ENCODE measurements at regions not wholly inside any gene's neighbourhood (a gene's known extent, or its start where the extent isn't known, plus 50 kb on each side); places are given as distances from the start of the nearest gene placed in this dataset.

- H3K36me3 ChIP-seq (ENCODE audit: insufficient read depth, low read length): no peaks in the 10 kb centered on the region
- H3K9me3 ChIP-seq (ENCODE audit: low read depth, low read length): no peaks in the 10 kb centered on the region
- H3K27ac ChIP-seq: no peak overlapping the region
- no peak for DNase-seq (ENCODE audit: low read depth, low spot score)
- H3K4me3 ChIP-seq: no peak overlapping the region
- TF ChIP-seq EZH2 (IDR thresholded peaks at IDR 0.05) (no peak), POLR2AphosphoS5 (IDR thresholded peaks at IDR 0.05; ENCODE audit: borderline replicate concordance, low read depth, low read length) (no peak), FOXP2 (optimal IDR thresholded peaks at IDR 0.05; ENCODE audit: control extremely low read depth, extremely low read length, insufficient read depth) (no peak)
- no peak overlapping the region for H3K9ac ChIP-seq (ENCODE audit: insufficient read length)
Measured at GRCh38 chr4:181950372-181951127, 292.7 kb upstream of the TENM3 start.

- DNase-seq (ENCODE audit: low read depth, low spot score): no peak
- TF ChIP-seq FOXP2 (optimal IDR thresholded peaks at IDR 0.05; ENCODE audit: control extremely low read depth, extremely low read length, insufficient read depth): no peak
- no peak for TF ChIP-seq EZH2 (IDR thresholded peaks at IDR 0.05)
- Histone ChIP-seq H3K36me3 (ENCODE audit: insufficient read depth, low read length) (no peaks in the 10 kb centered on the region), H3K9me3 (ENCODE audit: low read depth, low read length) (no peaks in the 10 kb centered on the region), H3K9ac (ENCODE audit: insufficient read length) (no peak overlapping the region), H3K4me3 (no peak overlapping the region), H3K27ac (no peak overlapping the region)
Measured at GRCh38 chr4:181951265-181951664, 291.9 kb upstream of the TENM3 start.

GRCh38 chr4:181952478-181952877, 290.7 kb upstream of the TENM3 start:
- Histone ChIP-seq H3K9ac (ENCODE audit: insufficient read length) (no peak overlapping the region), H3K36me3 (ENCODE audit: insufficient read depth, low read length) (no peaks in the 10 kb centered on the region), H3K9me3 (ENCODE audit: low read depth, low read length) (no peaks in the 10 kb centered on the region), H3K4me3 (no peak overlapping the region), H3K27ac (no peak overlapping the region)
- no peak for DNase-seq (ENCODE audit: low read depth, low spot score)
- no peak for TF ChIP-seq EZH2 (IDR thresholded peaks at IDR 0.05)

GRCh38 chr4:181956512-181956911, 286.7 kb upstream of the TENM3 start:
- no peaks in the 10 kb centered on the region for H3K9me3 ChIP-seq (ENCODE audit: low read depth, low read length)
- DNase-seq (ENCODE audit: low read depth, low spot score): no peak
- H3K9ac ChIP-seq (ENCODE audit: insufficient read length): no peak overlapping the region
- TF ChIP-seq POLR2AphosphoS5 (IDR thresholded peaks at IDR 0.05; ENCODE audit: borderline replicate concordance, low read depth, low read length): no peak
- no peak for TF ChIP-seq EZH2 (IDR thresholded peaks at IDR 0.05)
- TF ChIP-seq FOXP2 (optimal IDR thresholded peaks at IDR 0.05; ENCODE audit: control extremely low read depth, extremely low read length, insufficient read depth): no peak
- H3K27ac ChIP-seq: no peak overlapping the region
- no peaks in the 10 kb centered on the region for H3K36me3 ChIP-seq (ENCODE audit: insufficient read depth, low read length)
- H3K4me3 ChIP-seq: no peak overlapping the region

GRCh38 chr4:181957088-181957487, 286.1 kb upstream of the TENM3 start:
- no peak for TF ChIP-seq EZH2 (IDR thresholded peaks at IDR 0.05)
- TF ChIP-seq POLR2AphosphoS5 (IDR thresholded peaks at IDR 0.05; ENCODE audit: borderline replicate concordance, low read depth, low read length): no peak
- TF ChIP-seq FOXP2 (optimal IDR thresholded peaks at IDR 0.05; ENCODE audit: control extremely low read depth, extremely low read length, insufficient read depth): no peak
- H3K36me3 ChIP-seq (ENCODE audit: insufficient read depth, low read length): no peaks in the 10 kb centered on the region
- no peak overlapping the region for H3K4me3 ChIP-seq
- no peak overlapping the region for H3K9ac ChIP-seq (ENCODE audit: insufficient read length)
- no peaks in the 10 kb centered on the region for H3K9me3 ChIP-seq (ENCODE audit: low read depth, low read length)
- no peak overlapping the region for H3K27ac ChIP-seq
- DNase-seq (ENCODE audit: low read depth, low spot score): no peak

- Histone ChIP-seq H3K27ac (no peak overlapping the region), H3K4me3 (no peak overlapping the region), H3K9ac (ENCODE audit: insufficient read length) (no peak overlapping the region), H3K36me3 (ENCODE audit: insufficient read depth, low read length) (no peaks in the 10 kb centered on the region), H3K9me3 (ENCODE audit: low read depth, low read length) (no peaks in the 10 kb centered on the region)
- DNase-seq (ENCODE audit: low read depth, low spot score): no peak
- TF ChIP-seq EZH2 (IDR thresholded peaks at IDR 0.05) (no peak), FOXP2 (optimal IDR thresholded peaks at IDR 0.05; ENCODE audit: control extremely low read depth, extremely low read length, insufficient read depth) (no peak), POLR2AphosphoS5 (IDR thresholded peaks at IDR 0.05; ENCODE audit: borderline replicate concordance, low read depth, low read length) (no peak)
Measured at GRCh38 chr4:181958446-181958845, 284.8 kb upstream of the TENM3 start.

GRCh38 chr4:181959121-181959520, 284.1 kb upstream of the TENM3 start:
- H3K9me3 ChIP-seq (ENCODE audit: low read depth, low read length): no peaks in the 10 kb centered on the region
- no peak for DNase-seq (ENCODE audit: low read depth, low spot score)
- no peak overlapping the region for H3K27ac ChIP-seq
- H3K4me3 ChIP-seq: no peak overlapping the region
- no peak for TF ChIP-seq FOXP2 (optimal IDR thresholded peaks at IDR 0.05; ENCODE audit: control extremely low read depth, extremely low read length, insufficient read depth)
- no peak for TF ChIP-seq POLR2AphosphoS5 (IDR thresholded peaks at IDR 0.05; ENCODE audit: borderline replicate concordance, low read depth, low read length)
- TF ChIP-seq EZH2 (IDR thresholded peaks at IDR 0.05): no peak
- no peak overlapping the region for H3K9ac ChIP-seq (ENCODE audit: insufficient read length)
- H3K36me3 ChIP-seq (ENCODE audit: insufficient read depth, low read length): no peaks in the 10 kb centered on the region

GRCh38 chr4:181960384-181960783, 282.8 kb upstream of the TENM3 start:
- TF ChIP-seq FOXP2 (optimal IDR thresholded peaks at IDR 0.05; ENCODE audit: control extremely low read depth, extremely low read length, insufficient read depth): no peak
- no peak for TF ChIP-seq POLR2AphosphoS5 (IDR thresholded peaks at IDR 0.05; ENCODE audit: borderline replicate concordance, low read depth, low read length)
- TF ChIP-seq EZH2 (IDR thresholded peaks at IDR 0.05): no peak
- Histone ChIP-seq H3K4me3 (no peak overlapping the region), H3K36me3 (ENCODE audit: insufficient read depth, low read length) (no peaks in the 10 kb centered on the region), H3K9me3 (ENCODE audit: low read depth, low read length) (no peaks in the 10 kb centered on the region), H3K27ac (no peak overlapping the region), H3K9ac (ENCODE audit: insufficient read length) (no peak overlapping the region)
- DNase-seq (ENCODE audit: low read depth, low spot score): no peak

- Histone ChIP-seq H3K9ac (ENCODE audit: insufficient read length) (no peak overlapping the region), H3K36me3 (ENCODE audit: insufficient read depth, low read length) (no peaks in the 10 kb centered on the region), H3K9me3 (ENCODE audit: low read depth, low read length) (no peaks in the 10 kb centered on the region), H3K27ac (no peak overlapping the region), H3K4me3 (no peak overlapping the region)
- TF ChIP-seq FOXP2 (optimal IDR thresholded peaks at IDR 0.05; ENCODE audit: control extremely low read depth, extremely low read length, insufficient read depth): no peak
- no peak for TF ChIP-seq POLR2AphosphoS5 (IDR thresholded peaks at IDR 0.05; ENCODE audit: borderline replicate concordance, low read depth, low read length)
- TF ChIP-seq EZH2 (IDR thresholded peaks at IDR 0.05): no peak
- no peak for DNase-seq (ENCODE audit: low read depth, low spot score)
Measured at GRCh38 chr4:181962321-181962720, 280.9 kb upstream of the TENM3 start.
